ENCODE measurements at regions not wholly inside any gene's neighbourhood (a gene's known extent, or its start where the extent isn't known, plus 50 kb on each side); places are given as distances from the start of the nearest gene placed in this dataset.

- H2BK5ac ChIP-seq (ENCODE audit: low read depth, low read length), result no peak overlapping the region
- TF ChIP-seq MAFK (IDR thresholded peaks at IDR 0.05; ENCODE audit: low read depth, low read length) (no peak), SP1 (IDR thresholded peaks at IDR 0.05; ENCODE audit: low read depth, low read length) (no peak), CBX8 (IDR thresholded peaks at IDR 0.05; ENCODE audit: borderline replicate concordance, low read depth, low read length) (no peak), RXRA (IDR thresholded peaks at IDR 0.05; ENCODE audit: insufficient read depth, low read depth, low read length) (no peak), GABPA (IDR thresholded peaks at IDR 0.05; ENCODE audit: borderline replicate concordance, insufficient read depth, low read length) (no peak), CEBPB (IDR thresholded peaks at IDR 0.05; ENCODE audit: low read depth, low read length) (no peak), CREB1 (IDR thresholded peaks at IDR 0.05) (no peak), TAF7 (optimal IDR thresholded peaks at IDR 0.05; ENCODE audit: borderline replicate concordance, low read depth, low read length) (no peak), EZH2 (IDR thresholded peaks at IDR 0.05; ENCODE audit: low read depth, low read length, severe bottlenecking) (no peak), NANOG (IDR thresholded peaks at IDR 0.05; ENCODE audit: insufficient read depth, low read depth, low read length, poor library complexity, severe bottlenecking) (no peak), CBX5 (IDR thresholded peaks at IDR 0.05; ENCODE audit: low read depth, low read length) (no peak)
- no peak overlapping the region for H3K14ac ChIP-seq (ENCODE audit: insufficient read length)
- H2BK15ac ChIP-seq (ENCODE audit: low read length), result no peak overlapping the region
- no peak overlapping the region for H4K8ac ChIP-seq (ENCODE audit: extremely low read depth, insufficient read depth, low read length)
- no peak for DNase-seq (ENCODE audit: low read depth in 1 of 2, low spot score in 2 of 2)
- ChIA-PET CTCF (ENCODE audit: partially characterized antibody) (interaction anchor here (1.0 to 1.3 kb wide), 2 partner anchors 14 to 59 kb away, joined by 3 to 4 read pairs; no protein-coding TSS in a partner anchor), POLR2A (ENCODE audit: partially characterized antibody) (no interaction called here)
- no peak overlapping the region for H4K91ac ChIP-seq (replicated peaks; ENCODE audit: insufficient read length, low read length)
- no peaks in the 10 kb centered on the region for H3K27me3 ChIP-seq (replicated peaks in 1 of 4; ENCODE audit: control insufficient read depth in 3 of 4, extremely low read depth in 1 of 4, insufficient read depth in 3 of 4, low read length in 3 of 4)
- H3K79me2 ChIP-seq (ENCODE audit: control insufficient read depth in 1 of 2, insufficient read depth in 2 of 2, low read length in 2 of 2), result no peaks in the 10 kb centered on the region
- no peak overlapping the region for H3K56ac ChIP-seq (replicated peaks; ENCODE audit: insufficient read length, low read depth, low read length)
- H2BK120ac ChIP-seq (replicated peaks; ENCODE audit: low read depth, low read length), result no peak overlapping the region
- no peak overlapping the region for H3K4me3 ChIP-seq (ENCODE audit: extremely low read depth in 1 of 4, insufficient read depth in 2 of 4, low read depth in 3 of 4, low read length in 4 of 4)
- no peaks in the 10 kb centered on the region for H3K79me1 ChIP-seq (ENCODE audit: low read depth, low read length)
- no peaks in the 10 kb centered on the region for H4K20me1 ChIP-seq (replicated peaks in 1 of 2; ENCODE audit: control insufficient read depth in 1 of 2, insufficient read depth in 2 of 2, low read length in 2 of 2)
- no peak overlapping the region for H2AK5ac ChIP-seq (ENCODE audit: low read depth, low read length)
- H3K4me2 ChIP-seq (ENCODE audit: insufficient read depth in 1 of 2, low read depth in 2 of 2, low read length in 2 of 2), result no peak overlapping the region
- H4K5ac ChIP-seq (ENCODE audit: insufficient read length, low read depth, low read length), result no peak overlapping the region
- H2BK12ac ChIP-seq (ENCODE audit: low read depth, low read length), result no peak overlapping the region
- peaks cover 1 to 9% (median 6%) of the 10 kb centered on the region in 4 experiments; a peak in 4 of 7 replicates for H3K4me1 ChIP-seq (replicated peaks in 1 of 4; ENCODE audit: control insufficient read depth in 3 of 4, insufficient read depth in 4 of 4, low read length in 3 of 4)
- no peak for FAIRE-seq
- H3K9ac ChIP-seq (replicated peaks in 1 of 4; ENCODE audit: extremely low read depth in 1 of 4, low read depth in 3 of 4, low read length in 3 of 4), result no peak overlapping the region
- H2AFZ ChIP-seq (ENCODE audit: low read length), result no peak overlapping the region
- H3K4ac ChIP-seq (replicated peaks; ENCODE audit: insufficient read length, low read depth, low read length), result peak overlapping the region; percentile 8
- H3K18ac ChIP-seq (ENCODE audit: extremely low read depth, low read length), result no peak overlapping the region
- H3K36me3 ChIP-seq (ENCODE audit: control insufficient read depth in 2 of 4, insufficient read depth in 4 of 4, low read length in 3 of 4), result no peaks in the 10 kb centered on the region
- no peaks in the 10 kb centered on the region for H3K23me2 ChIP-seq (ENCODE audit: low read depth, low read length)
- H3K27ac ChIP-seq (ENCODE audit: low read depth, low read length), result no peak overlapping the region
- no peaks in the 10 kb centered on the region for H3K9me3 ChIP-seq (ENCODE audit: insufficient read depth in 2 of 2, low read depth in 1 of 2, low read length in 1 of 2)
- WGBS, 2 experiments (ENCODE audit: extremely low coverage in 1 of 2, insufficient coverage in 1 of 2, insufficient read length in 1 of 2, insufficient replicate concordance in 2 of 2, low coverage in 1 of 2, low lambda C conversion rate in 2 of 2, missing lambda C conversion rate in 1 of 2), result 96% methylated on average over 3 of the region's 3 CpGs; no CpG with 5 or more reads in 1 of the 2 experiments
- no peak overlapping the region for H3K23ac ChIP-seq (ENCODE audit: insufficient read length)
- no peak overlapping the region for H2BK20ac ChIP-seq (ENCODE audit: low read length)
These were observed 119.5 kb upstream of the OSMR start for GRCh38 chr5:38726279-38726678.

Measured in H1 (cell line).